ENCODE measurements at regions not wholly inside any gene's neighbourhood (a gene's known extent, or its start where the extent isn't known, plus 50 kb on each side); places are given as distances from the start of the nearest gene placed in this dataset.

DNA sequence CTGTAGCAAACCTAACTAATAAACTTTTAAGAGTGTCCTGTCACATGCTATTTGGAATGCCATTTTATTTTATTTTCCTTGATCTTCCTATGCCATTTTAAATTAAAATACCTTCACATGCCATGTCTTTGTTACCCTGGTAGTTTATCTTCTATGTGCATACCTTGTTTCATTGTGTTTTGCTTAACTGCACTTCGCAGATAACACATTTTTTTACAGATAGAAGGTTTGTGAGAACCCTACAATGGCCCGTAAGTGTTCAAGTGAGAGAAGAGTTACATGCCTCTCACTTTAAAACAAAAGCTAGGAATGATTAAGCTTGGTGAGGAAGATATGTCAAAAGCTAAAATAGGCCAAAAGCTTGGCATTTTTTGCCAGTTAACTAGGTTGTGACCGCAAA is 744.1 kb downstream of the STIM2 start:
- SMC1A ChIA-PET (ENCODE audit: uncharacterized antibody, unreplicated experiment) = interaction anchor here (1.0 to 1.1 kb wide), 2 partner anchors 13 to 23 kb away, joined by 3 to 4 read pairs; no protein-coding TSS in a partner anchor
- H3K4me1 ChIP-seq (ENCODE audit: control insufficient read depth, insufficient read depth, low read length) = no peaks in the 10 kb centered on the region
- H2AFZ ChIP-seq (ENCODE audit: control insufficient read depth, low read depth, low read length) = no peak overlapping the region
- no peaks in the 10 kb centered on the region for H3K27me3 ChIP-seq (replicated peaks in 1 of 2; ENCODE audit: control insufficient read depth in 2 of 2, insufficient read depth in 2 of 2, low read length in 1 of 2)
- no peaks in the 10 kb centered on the region for H3K79me2 ChIP-seq (ENCODE audit: control insufficient read depth, insufficient read depth, low read length)
- intact Hi-C loops (cut with micrococcal nuclease; ENCODE audit: unreplicated experiment) = no loop called here
- POLR2A ChIA-PET = no interaction called here
- no peak overlapping the region for H3K9ac ChIP-seq (ENCODE audit: control insufficient read depth, insufficient read depth, low read length)
- ATAC-seq = no peak
- no peak for FAIRE-seq
- RAD21 ChIA-PET (ENCODE audit: unreplicated experiment) = interaction anchor here (0.8 kb wide), 1 partner anchor 47 kb away, joined by 3 read pairs; no protein-coding TSS in a partner anchor
- H3K4me2 ChIP-seq (ENCODE audit: control insufficient read depth, insufficient read depth) = no peak overlapping the region
- no peaks in the 10 kb centered on the region for H3K9me3 ChIP-seq (replicated peaks; ENCODE audit: control insufficient read depth, insufficient read depth, low read length)
- WGBS (ENCODE audit: insufficient coverage, insufficient replicate concordance, low lambda C conversion rate, missing lambda C conversion rate) = 0% methylated on average over 3 of the region's 3 CpGs
- no peak overlapping the region for H3K27ac ChIP-seq (ENCODE audit: control insufficient read depth, insufficient read depth)
- no peaks in the 10 kb centered on the region for H4K20me1 ChIP-seq (ENCODE audit: control insufficient read depth, insufficient read depth)
- BruUV-seq (replicated peaks) = no TSS peak
- no peak for DNase-seq (ENCODE audit: low read depth, low spot score)
- no peak overlapping the region for H3K4me3 ChIP-seq
- H3K36me3 ChIP-seq (ENCODE audit: control insufficient read depth in 2 of 2, insufficient read depth in 2 of 2, low read length in 1 of 2) = no peaks in the 10 kb centered on the region
- CTCF ChIA-PET = interaction anchor here (0.8 kb wide), 1 partner anchor 11 kb away, joined by 3 read pairs; no protein-coding TSS in a partner anchor
- in situ Hi-C loops (cut with MboI) = no loop called here
- TF ChIP-seq MTA3 (IDR thresholded peaks at IDR 0.05; ENCODE audit: borderline replicate concordance, low read length) = no peak
- TF ChIP-seq WRNIP1 (IDR thresholded peaks at IDR 0.05; ENCODE audit: borderline replicate concordance, low read depth, low read length) = no peak
- TF ChIP-seq SP1 (IDR thresholded peaks at IDR 0.05; ENCODE audit: low read depth, low read length) = no peak
- TF ChIP-seq SMAD5 (IDR thresholded peaks at IDR 0.05; ENCODE audit: low read depth) = no peak
- TF ChIP-seq TCF12 (IDR thresholded peaks at IDR 0.05; ENCODE audit: low read depth, low read length) = no peak
- TF ChIP-seq ESRRA (IDR thresholded peaks at IDR 0.05; ENCODE audit: low read length) = no peak
- TF ChIP-seq, protein P1, sequence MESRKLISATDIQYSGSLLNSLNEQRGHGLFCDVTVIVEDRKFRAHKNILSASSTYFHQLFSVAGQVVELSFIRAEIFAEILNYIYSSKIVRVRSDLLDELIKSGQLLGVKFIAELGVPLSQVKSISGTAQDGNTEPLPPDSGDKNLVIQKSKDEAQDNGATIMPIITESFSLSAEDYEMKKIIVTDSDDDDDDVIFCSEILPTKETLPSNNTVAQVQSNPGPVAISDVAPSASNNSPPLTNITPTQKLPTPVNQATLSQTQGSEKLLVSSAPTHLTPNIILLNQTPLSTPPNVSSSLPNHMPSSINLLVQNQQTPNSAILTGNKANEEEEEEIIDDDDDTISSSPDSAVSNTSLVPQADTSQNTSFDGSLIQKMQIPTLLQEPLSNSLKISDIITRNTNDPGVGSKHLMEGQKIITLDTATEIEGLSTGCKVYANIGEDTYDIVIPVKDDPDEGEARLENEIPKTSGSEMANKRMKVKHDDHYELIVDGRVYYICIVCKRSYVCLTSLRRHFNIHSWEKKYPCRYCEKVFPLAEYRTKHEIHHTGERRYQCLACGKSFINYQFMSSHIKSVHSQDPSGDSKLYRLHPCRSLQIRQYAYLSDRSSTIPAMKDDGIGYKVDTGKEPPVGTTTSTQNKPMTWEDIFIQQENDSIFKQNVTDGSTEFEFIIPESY (IDR thresholded peaks at IDR 0.05) = no peak
- TF ChIP-seq NR2C1 (IDR thresholded peaks at IDR 0.05) = no peak
- no peak for TF ChIP-seq ZNF207 (IDR thresholded peaks at IDR 0.05; ENCODE audit: borderline replicate concordance)
- TF ChIP-seq KLF5 (IDR thresholded peaks at IDR 0.05; ENCODE audit: partially characterized antibody) = no peak
- TF ChIP-seq, protein P2, sequence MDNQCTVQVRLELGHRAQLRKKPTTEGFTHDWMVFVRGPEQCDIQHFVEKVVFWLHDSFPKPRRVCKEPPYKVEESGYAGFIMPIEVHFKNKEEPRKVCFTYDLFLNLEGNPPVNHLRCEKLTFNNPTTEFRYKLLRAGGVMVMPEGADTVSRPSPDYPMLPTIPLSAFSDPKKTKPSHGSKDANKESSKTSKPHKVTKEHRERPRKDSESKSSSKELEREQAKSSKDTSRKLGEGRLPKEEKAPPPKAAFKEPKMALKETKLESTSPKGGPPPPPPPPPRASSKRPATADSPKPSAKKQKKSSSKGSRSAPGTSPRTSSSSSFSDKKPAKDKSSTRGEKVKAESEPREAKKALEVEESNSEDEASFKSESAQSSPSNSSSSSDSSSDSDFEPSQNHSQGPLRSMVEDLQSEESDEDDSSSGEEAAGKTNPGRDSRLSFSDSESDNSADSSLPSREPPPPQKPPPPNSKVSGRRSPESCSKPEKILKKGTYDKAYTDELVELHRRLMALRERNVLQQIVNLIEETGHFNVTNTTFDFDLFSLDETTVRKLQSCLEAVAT (IDR thresholded peaks at IDR 0.05) = no peak
- TF ChIP-seq HCFC1 (IDR thresholded peaks at IDR 0.05; ENCODE audit: low read length) = no peak
- TF ChIP-seq, protein P3, sequence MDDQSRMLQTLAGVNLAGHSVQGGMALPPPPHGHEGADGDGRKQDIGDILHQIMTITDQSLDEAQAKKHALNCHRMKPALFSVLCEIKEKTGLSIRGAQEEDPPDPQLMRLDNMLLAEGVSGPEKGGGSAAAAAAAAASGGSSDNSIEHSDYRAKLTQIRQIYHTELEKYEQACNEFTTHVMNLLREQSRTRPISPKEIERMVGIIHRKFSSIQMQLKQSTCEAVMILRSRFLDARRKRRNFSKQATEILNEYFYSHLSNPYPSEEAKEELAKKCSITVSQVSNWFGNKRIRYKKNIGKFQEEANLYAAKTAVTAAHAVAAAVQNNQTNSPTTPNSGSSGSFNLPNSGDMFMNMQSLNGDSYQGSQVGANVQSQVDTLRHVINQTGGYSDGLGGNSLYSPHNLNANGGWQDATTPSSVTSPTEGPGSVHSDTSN (IDR thresholded peaks at IDR 0.05; ENCODE audit: insufficient replicate concordance, low read depth, low read length) = no peak
- TF ChIP-seq, protein P4, sequence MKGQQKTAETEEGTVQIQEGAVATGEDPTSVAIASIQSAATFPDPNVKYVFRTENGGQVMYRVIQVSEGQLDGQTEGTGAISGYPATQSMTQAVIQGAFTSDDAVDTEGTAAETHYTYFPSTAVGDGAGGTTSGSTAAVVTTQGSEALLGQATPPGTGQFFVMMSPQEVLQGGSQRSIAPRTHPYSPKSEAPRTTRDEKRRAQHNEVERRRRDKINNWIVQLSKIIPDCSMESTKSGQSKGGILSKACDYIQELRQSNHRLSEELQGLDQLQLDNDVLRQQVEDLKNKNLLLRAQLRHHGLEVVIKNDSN (IDR thresholded peaks at IDR 0.05; ENCODE audit: borderline replicate concordance, extremely low read length, insufficient read depth, low read depth, low read length) = no peak
- no peak for TF ChIP-seq POU2F2 (IDR thresholded peaks at IDR 0.05; ENCODE audit: borderline replicate concordance, low read depth, low read length)
- TF ChIP-seq ZNF24 (IDR thresholded peaks at IDR 0.05) = no peak
- TF ChIP-seq, protein P5, sequence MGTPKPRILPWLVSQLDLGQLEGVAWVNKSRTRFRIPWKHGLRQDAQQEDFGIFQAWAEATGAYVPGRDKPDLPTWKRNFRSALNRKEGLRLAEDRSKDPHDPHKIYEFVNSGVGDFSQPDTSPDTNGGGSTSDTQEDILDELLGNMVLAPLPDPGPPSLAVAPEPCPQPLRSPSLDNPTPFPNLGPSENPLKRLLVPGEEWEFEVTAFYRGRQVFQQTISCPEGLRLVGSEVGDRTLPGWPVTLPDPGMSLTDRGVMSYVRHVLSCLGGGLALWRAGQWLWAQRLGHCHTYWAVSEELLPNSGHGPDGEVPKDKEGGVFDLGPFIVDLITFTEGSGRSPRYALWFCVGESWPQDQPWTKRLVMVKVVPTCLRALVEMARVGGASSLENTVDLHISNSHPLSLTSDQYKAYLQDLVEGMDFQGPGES (IDR thresholded peaks at IDR 0.05) = no peak

All from GM12878 (cell line).